GM12878 (cell line): ENCODE measurements at regions not wholly inside any gene's neighbourhood (a gene's known extent, or its start where the extent isn't known, plus 50 kb on each side); places are given as distances from the start of the nearest gene placed in this dataset.

Experiments
- ATAC-seq: fragments of 200-7000 bp; cut with Tn5 transposase; 3 replicates; pipeline ENCODE4 v1.9.1; 2020; ENCODE audit warnings: mild to moderate bottlenecking, moderate library complexity
- BruUV-seq: library from RNA; stranded (reverse); fragments of 400-500 nt; replicated peaks from 2 replicates; lab custom pipeline; 2021; lab: Mats Ljungman, UMichigan
- CTCF ChIA-PET: fragments of 300-600 bp; sonication (Branson Sonifier 250); formaldehyde crosslinking; extraction: SDS; loops from one replicate; lab custom pipeline; 2021; ENCODE audit warnings: inconsistent platforms; lab: Yijun Ruan, JAX
- POLR2A ChIA-PET: fragments of 350-600 bp; formaldehyde crosslinking; extraction: SDS; loops from one replicate; lab custom pipeline; 2021; ENCODE audit warnings: inconsistent platforms; lab: Charles Lee
- RAD21 ChIA-PET: fragments of 300-600 bp; sonication (Branson Sonifier 250); formaldehyde crosslinking; loops from one replicate; lab custom pipeline; 2023; ENCODE audit warnings: antibody characterized with exemption; ENCODE audit not compliant: unreplicated experiment; lab: Charles Lee
- SMC1A ChIA-PET: fragments of 300-600 bp; sonication (Branson Sonifier 250); formaldehyde crosslinking; loops from one replicate; lab custom pipeline; 2023; ENCODE audit not compliant: unreplicated experiment, uncharacterized antibody; lab: Charles Lee
- DNase-seq: peaks from one replicate; pipeline ENCODE4 v3.0.0-alpha.2; 2011; ENCODE audit warnings: low read depth, low spot score
- FAIRE-seq: peaks from 3 replicates; lab custom pipeline; 2011; peaks lifted over from hg19 to GRCh38; lab: Jason Lieb, UNC
- H2AFZ ChIP-seq: 2 replicates; pipeline ENCODE4 v1.6.0; 2011; ENCODE audit warnings: low read depth, low read length, control low read depth; ENCODE audit not compliant: control insufficient read depth
- H3K27ac ChIP-seq: 2 replicates; pipeline ENCODE4 v1.5.1; 2011; ENCODE audit warnings: control low read depth; ENCODE audit not compliant: control insufficient read depth, insufficient read depth
- H3K27me3 ChIP-seq, 2 experiments: replicated peaks in 1 of 2; 2 replicates each; pipeline versions ENCODE4 v1.6.0 to v1.6.1; 2011; ENCODE audit warnings: low read length in 1 of 2; ENCODE audit not compliant: control insufficient read depth in 2 of 2, insufficient read depth in 2 of 2
- H3K36me3 ChIP-seq, 2 experiments: 2 replicates each; pipeline ENCODE4 v1.5.1; 2011; ENCODE audit warnings: low read length in 1 of 2; ENCODE audit not compliant: control insufficient read depth in 2 of 2, insufficient read depth in 2 of 2
- H3K4me1 ChIP-seq: 2 replicates; pipeline ENCODE4 v1.6.1; 2011; ENCODE audit warnings: mild to moderate bottlenecking, low read length, moderate library complexity, mixed read lengths; ENCODE audit not compliant: control insufficient read depth, insufficient read depth
- H3K4me2 ChIP-seq: 2 replicates; pipeline ENCODE4 v1.6.0; 2011; ENCODE audit warnings: control low read depth; ENCODE audit not compliant: control insufficient read depth, insufficient read depth
- H3K4me3 ChIP-seq: fragments of 200-600 bp; sonication (generic); 2 replicates; pipeline ENCODE4 v1.5.1; 2016
- H3K79me2 ChIP-seq: 2 replicates; pipeline ENCODE4 v1.6.0; 2011; ENCODE audit warnings: low read length; ENCODE audit not compliant: control insufficient read depth, insufficient read depth
- H3K9ac ChIP-seq: 2 replicates; pipeline ENCODE4 v1.8.0; 2011; ENCODE audit warnings: low read length, control low read depth, mixed read lengths; ENCODE audit not compliant: control insufficient read depth, insufficient read depth
- H3K9me3 ChIP-seq: replicated peaks from 3 replicates; pipeline ENCODE4 v1.5.1; 2011; ENCODE audit warnings: mild to moderate bottlenecking, low read length; ENCODE audit not compliant: control insufficient read depth, insufficient read depth
- H4K20me1 ChIP-seq: 2 replicates; pipeline ENCODE4 v1.6.0; 2011; ENCODE audit not compliant: control insufficient read depth, insufficient read depth
- CHD1 ChIP-seq: IDR thresholded peaks from 2 replicates; pipeline ENCODE4 v1.6.1; 2012; ENCODE audit warnings: low read depth, low read length, improper control_type of control experiment
- DPF2 ChIP-seq: fragments of 450-650 bp; IDR thresholded peaks from 2 replicates; pipeline ENCODE4 v1.6.1; 2017; ENCODE audit warnings: mild to moderate bottlenecking
- GATAD2B ChIP-seq: fragments of 450-650 bp; conservative IDR thresholded peaks from 2 replicates; pipeline ENCODE4 v1.6.1; 2017; ENCODE audit warnings: low read depth, mild to moderate bottlenecking, moderate library complexity
- IKZF1 ChIP-seq: fragments of 450-650 bp; conservative IDR thresholded peaks from 2 replicates; pipeline ENCODE4 v1.6.1; 2017; ENCODE audit warnings: antibody characterized with exemption, mild to moderate bottlenecking
- JUNB ChIP-seq: IDR thresholded peaks from 2 replicates; pipeline ENCODE4 v1.6.1; 2016; ENCODE audit warnings: antibody characterized with exemption, mild to moderate bottlenecking
- NFYA ChIP-seq: IDR thresholded peaks from 2 replicates; pipeline ENCODE4 v1.6.1; 2011; ENCODE audit warnings: low read depth, mild to moderate bottlenecking, low read length, improper control_type of control experiment, borderline replicate concordance
- RAD51 ChIP-seq: fragments of 450-650 bp; IDR thresholded peaks from 2 replicates; pipeline ENCODE4 v1.6.1; 2016; ENCODE audit warnings: moderate library complexity, mild to moderate bottlenecking, inconsistent platforms
- RBBP5 ChIP-seq: fragments of 200-600 bp; sonication (generic); conservative IDR thresholded peaks from 2 replicates; pipeline ENCODE4 v1.6.1; 2016
- SIX5 ChIP-seq: IDR thresholded peaks from 2 replicates; pipeline ENCODE4 v1.6.1; 2011; ENCODE audit warnings: mild to moderate bottlenecking, low read depth, low read length, moderate library complexity; ENCODE audit not compliant: severe bottlenecking
- ZBTB11 ChIP-seq: fragments of 450-650 bp; formaldehyde crosslinking; IDR thresholded peaks from 2 replicates; pipeline ENCODE4 v1.5.0; 2022; ENCODE audit warnings: mild to moderate bottlenecking, missing genetic modification characterization
- ZBTB33 ChIP-seq: fragments of 450-650 bp; IDR thresholded peaks from 2 replicates; pipeline ENCODE4 v1.6.1; 2017; ENCODE audit warnings: mild to moderate bottlenecking
- ZNF274 ChIP-seq: IDR thresholded peaks from one replicate; pipeline ENCODE4 v1.8.0; 2011; ENCODE audit not compliant: insufficient read length, insufficient read depth
- ZNF687 ChIP-seq: fragments of 450-650 bp; IDR thresholded peaks from 2 replicates; pipeline ENCODE4 v1.6.1; 2017; ENCODE audit warnings: mild to moderate bottlenecking, moderate library complexity
- ZZZ3 ChIP-seq: IDR thresholded peaks from 2 replicates; pipeline ENCODE4 v1.6.1; 2011; ENCODE audit warnings: low read depth; ENCODE audit not compliant: control insufficient read depth, insufficient read length
- WGBS: methylation state at CpG from one replicate; pipeline ENCODE4 v1.1.6; 2016; ENCODE audit warnings: low lambda C conversion rate; ENCODE audit not compliant: insufficient replicate concordance, insufficient coverage; ENCODE audit errors: missing lambda C conversion rate; 5-methylcytosine and 5-hydroxymethylcytosine counted together
- in situ Hi-C: fragments of 300-500 bp; cut with MboI; formaldehyde crosslinking; loops from 9 replicates; pipeline ENCODE4 v1.14.3; 2018; ENCODE audit warnings: mixed read lengths
- intact Hi-C: fragments of 100-400 bp; cut with micrococcal nuclease; formaldehyde crosslinking; loops from one replicate; pipeline ENCODE4 v1.14.2; 2022; ENCODE audit not compliant: unreplicated experiment

DNA sequence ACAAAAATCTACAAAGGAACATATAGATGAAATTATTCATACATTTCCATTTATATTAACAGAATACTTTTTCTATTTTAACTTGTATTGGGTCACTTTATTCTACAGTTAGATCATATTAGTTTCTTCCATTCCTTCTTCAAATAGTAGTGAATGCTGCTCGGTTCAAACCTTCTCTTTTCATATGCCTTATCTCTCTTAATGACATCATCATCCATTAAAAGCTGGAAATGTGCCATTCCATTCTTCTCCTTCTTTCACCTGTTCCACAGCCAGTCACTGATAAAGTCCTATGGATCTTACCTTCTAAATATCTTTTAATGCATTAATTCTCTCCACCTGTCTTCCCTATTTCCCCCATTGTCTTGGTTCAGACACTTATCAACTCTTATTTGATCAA lies 358.0 kb upstream of the POU1F1 start:
- BruUV-seq: no TSS peak
- FAIRE-seq (no peak), DNase-seq (no peak), ATAC-seq (no peak)
- POLR2A ChIA-PET: no interaction called here
- no peaks in the 10 kb centered on the region for H3K27me3 ChIP-seq
- no peaks in the 10 kb centered on the region for H3K9me3 ChIP-seq
- no peaks in the 10 kb centered on the region for H3K4me1 ChIP-seq
- CTCF ChIA-PET: no interaction called here
- in situ Hi-C loops (no loop called here), intact Hi-C loops (no loop called here)
- SMC1A ChIA-PET: no interaction called here
- H3K27ac ChIP-seq: no peak overlapping the region
- no peak overlapping the region for H2AFZ ChIP-seq
- H4K20me1 ChIP-seq: no peaks in the 10 kb centered on the region
- no peaks in the 10 kb centered on the region for H3K79me2 ChIP-seq
- RAD21 ChIA-PET: no interaction called here
- H3K36me3 ChIP-seq: no peaks in the 10 kb centered on the region
- no peak overlapping the region for H3K9ac ChIP-seq
- no peak overlapping the region for H3K4me2 ChIP-seq
- WGBS: 0% methylated on average over 1 of the region's 1 CpG
- H3K4me3 ChIP-seq: no peak overlapping the region
- TF ChIP-seq ZNF274: no peak
- no peak for TF ChIP-seq DPF2
- TF ChIP-seq RBBP5: no peak
- TF ChIP-seq GATAD2B: no peak
- TF ChIP-seq ZZZ3: no peak
- no peak for TF ChIP-seq RAD51
- no peak for TF ChIP-seq ZBTB33
- no peak for TF ChIP-seq IKZF1
- TF ChIP-seq ZBTB11 (CRISPR knock-in tag): no peak
- TF ChIP-seq JUNB: no peak
- TF ChIP-seq CHD1: no peak
- TF ChIP-seq NFYA: no peak
- no peak for TF ChIP-seq ZNF687
- TF ChIP-seq SIX5: no peak
